Fibroblast of lung (primary cell): ENCODE measurements at regions not wholly inside any gene's neighbourhood (a gene's known extent, or its start where the extent isn't known, plus 50 kb on each side); places are given as distances from the start of the nearest gene placed in this dataset.

Experiments
- EZH2 ChIP-seq: IDR thresholded peaks from 2 replicates; pipeline ENCODE4 v1.5.1; 2012; ENCODE audit warnings: low read length, control low read depth, mild to moderate bottlenecking; ENCODE audit errors: missing control alignments
- TF ChIP-seq, protein P1 (sequence below), 2 donors: IDR thresholded peaks in 1 of 2; conservative IDR thresholded peaks in 1 of 2; 1 replicate in 1 of 2; 2 replicates in 1 of 2; pipeline ENCODE4 v1.5.1; 2011 to 2012; ENCODE audit warnings: low read length in 2 of 2, control low read depth in 1 of 2, inconsistent platforms in 1 of 2, low read depth in 1 of 2, mild to moderate bottlenecking in 1 of 2

DNA sequence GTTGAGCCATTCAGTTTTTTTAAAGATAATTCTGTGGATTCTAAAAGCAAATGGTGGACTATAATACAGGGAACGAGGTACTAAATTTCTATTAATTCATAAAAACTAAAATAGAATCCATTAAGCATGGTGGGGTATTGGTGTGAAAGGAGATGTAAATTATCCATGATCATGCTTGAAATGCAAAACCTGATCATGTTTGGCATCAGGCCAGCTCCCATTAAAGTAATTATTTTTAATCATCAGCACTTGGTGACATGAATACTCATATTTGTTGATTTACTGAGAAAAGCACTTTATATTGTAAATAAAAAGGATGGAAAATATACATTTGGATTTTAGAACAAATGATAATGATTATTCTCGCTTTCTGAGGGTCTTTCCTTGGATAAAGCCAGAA is 232.3 kb upstream of the MEIS1 start:
- TF ChIP-seq, protein P1, sequence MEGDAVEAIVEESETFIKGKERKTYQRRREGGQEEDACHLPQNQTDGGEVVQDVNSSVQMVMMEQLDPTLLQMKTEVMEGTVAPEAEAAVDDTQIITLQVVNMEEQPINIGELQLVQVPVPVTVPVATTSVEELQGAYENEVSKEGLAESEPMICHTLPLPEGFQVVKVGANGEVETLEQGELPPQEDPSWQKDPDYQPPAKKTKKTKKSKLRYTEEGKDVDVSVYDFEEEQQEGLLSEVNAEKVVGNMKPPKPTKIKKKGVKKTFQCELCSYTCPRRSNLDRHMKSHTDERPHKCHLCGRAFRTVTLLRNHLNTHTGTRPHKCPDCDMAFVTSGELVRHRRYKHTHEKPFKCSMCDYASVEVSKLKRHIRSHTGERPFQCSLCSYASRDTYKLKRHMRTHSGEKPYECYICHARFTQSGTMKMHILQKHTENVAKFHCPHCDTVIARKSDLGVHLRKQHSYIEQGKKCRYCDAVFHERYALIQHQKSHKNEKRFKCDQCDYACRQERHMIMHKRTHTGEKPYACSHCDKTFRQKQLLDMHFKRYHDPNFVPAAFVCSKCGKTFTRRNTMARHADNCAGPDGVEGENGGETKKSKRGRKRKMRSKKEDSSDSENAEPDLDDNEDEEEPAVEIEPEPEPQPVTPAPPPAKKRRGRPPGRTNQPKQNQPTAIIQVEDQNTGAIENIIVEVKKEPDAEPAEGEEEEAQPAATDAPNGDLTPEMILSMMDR (conservative IDR thresholded peaks at IDR 0.05 in 1 of 2, IDR thresholded peaks at IDR 0.05 in 1 of 2; ENCODE audit: low read depth in 1 of 2, low read length in 2 of 2) = no peak
- no peak for TF ChIP-seq EZH2
